Activated naive CD4-positive, alpha-beta T cell treated with anti-CD3 and anti-CD28 coated beads, Interleukin-2, amount 50 U/mL, for 24 hours (primary cell): ENCODE measurements at regions not wholly inside any gene's neighbourhood (a gene's known extent, or its start where the extent isn't known, plus 50 kb on each side); places are given as distances from the start of the nearest gene placed in this dataset.
"Not testable (repeated sequence)": the region's sequence is repeated elsewhere in the genome, so short reads cannot be mapped to it uniquely, and the experiment has no call there.

Source experiments
- H3K27ac Mint-ChIP-seq: one replicate; pipeline ENCODE4 v1.8.0; 2021; ENCODE audit warnings: mild to moderate bottlenecking, mixed read lengths
- H3K27me3 Mint-ChIP-seq: one replicate; pipeline ENCODE4 v1.8.0; 2021; ENCODE audit warnings: mixed read lengths
- H3K36me3 Mint-ChIP-seq: one replicate; pipeline ENCODE4 v1.8.0; 2021; ENCODE audit warnings: mixed read lengths
- H3K4me1 Mint-ChIP-seq: one replicate; pipeline ENCODE4 v1.8.0; 2021; ENCODE audit warnings: mixed read lengths
- H3K4me3 Mint-ChIP-seq: one replicate; pipeline ENCODE4 v1.8.0; 2021; ENCODE audit warnings: mild to moderate bottlenecking, mixed read lengths
- H3K9me3 Mint-ChIP-seq: one replicate; pipeline ENCODE4 v1.8.0; 2021; ENCODE audit warnings: mixed read lengths

DNA sequence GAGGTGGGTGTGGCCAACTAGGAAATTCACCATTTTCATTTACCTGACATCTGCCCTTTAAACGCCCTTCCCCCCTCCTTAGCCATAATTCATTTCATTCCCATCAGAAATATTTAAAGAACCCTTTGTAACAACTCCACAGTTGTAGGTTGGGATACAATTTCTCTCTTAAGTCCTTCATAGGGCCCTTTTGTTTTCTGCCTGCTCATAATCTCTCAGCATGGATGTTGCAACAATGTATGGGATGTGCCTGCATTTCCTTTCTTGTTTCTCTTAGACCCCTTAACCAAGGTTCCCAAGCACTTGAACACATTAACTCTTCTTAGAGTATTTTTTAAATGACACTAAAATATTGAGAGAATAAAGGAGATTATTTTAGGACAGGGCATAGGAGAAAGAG, 51.7 kb upstream of the MYO10 start:
- H3K4me1 Mint-ChIP-seq = no peaks in the 10 kb centered on the region
- no peaks in the 10 kb centered on the region for H3K36me3 Mint-ChIP-seq
- H3K9me3 Mint-ChIP-seq = no peaks in the 10 kb centered on the region
- H3K27ac Mint-ChIP-seq = no peak overlapping the region
- no peak overlapping the region for H3K4me3 Mint-ChIP-seq
- H3K27me3 Mint-ChIP-seq = peaks cover 2% of the 10 kb centered on the region

DNA sequence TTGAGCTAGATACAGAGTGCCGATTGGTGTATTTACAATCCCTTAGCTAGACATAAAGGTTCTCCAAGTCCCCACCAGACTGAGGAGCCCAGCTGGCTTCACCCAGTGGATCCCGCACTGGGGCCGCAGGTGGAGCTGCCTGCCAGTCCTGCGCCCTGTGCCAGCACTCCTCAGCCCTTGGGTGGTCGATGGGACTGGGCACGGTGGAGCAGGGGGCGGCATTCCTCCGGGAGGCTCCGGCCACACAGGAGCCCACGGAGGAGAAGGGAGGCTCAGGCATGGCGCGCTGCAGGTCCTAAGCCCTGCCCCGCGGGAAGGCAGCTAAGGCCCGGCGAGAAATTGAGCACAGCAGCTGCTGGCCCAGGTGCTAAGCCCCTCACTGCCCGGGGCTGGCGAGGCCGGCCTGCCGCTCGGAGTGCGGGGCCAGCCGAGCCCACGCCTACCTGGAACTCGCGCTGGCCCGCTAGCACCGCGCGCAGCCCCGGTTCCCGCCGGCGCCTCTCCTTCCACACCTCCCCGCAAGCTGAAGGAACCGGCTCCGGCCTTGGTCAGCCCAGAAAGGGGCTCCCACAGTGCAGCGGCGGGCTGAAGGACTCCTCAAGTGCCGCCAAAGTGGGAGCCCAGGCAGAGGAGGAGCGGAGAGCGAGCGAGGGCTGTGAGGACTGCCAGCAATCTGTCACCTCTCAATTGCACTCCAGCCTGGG, 54.9 kb upstream of the MYO10 start:
- H3K4me3 Mint-ChIP-seq, H3K36me3 Mint-ChIP-seq, H3K27ac Mint-ChIP-seq, H3K9me3 Mint-ChIP-seq, H3K4me1 Mint-ChIP-seq, H3K27me3 Mint-ChIP-seq: not testable (repeated sequence)

DNA sequence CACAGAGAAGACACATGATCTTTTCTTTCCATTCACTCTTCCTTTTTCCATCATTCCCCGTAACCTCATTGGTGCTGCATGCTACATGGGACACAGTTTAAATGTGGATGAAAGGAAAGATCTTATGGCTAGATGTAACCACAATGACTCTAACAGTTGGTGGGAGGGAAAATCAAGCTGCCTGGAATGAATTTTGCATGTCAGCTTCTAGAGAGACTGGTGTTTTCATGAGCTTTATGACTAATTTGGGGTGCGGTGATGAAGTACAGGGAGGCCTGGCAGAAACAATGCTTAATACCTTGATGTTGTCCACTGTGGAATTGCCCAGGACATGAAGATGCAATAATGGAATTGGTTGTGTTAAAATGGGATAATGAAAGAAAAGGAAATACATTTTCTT, 55.9 kb upstream of the MYO10 start:
- Mint-ChIP-seq H3K9me3 (no peaks in the 10 kb centered on the region), H3K27ac (no peak overlapping the region), H3K4me3 (no peak overlapping the region), H3K4me1 (no peaks in the 10 kb centered on the region), H3K27me3 (peaks cover 5% of the 10 kb centered on the region), H3K36me3 (no peaks in the 10 kb centered on the region)

DNA sequence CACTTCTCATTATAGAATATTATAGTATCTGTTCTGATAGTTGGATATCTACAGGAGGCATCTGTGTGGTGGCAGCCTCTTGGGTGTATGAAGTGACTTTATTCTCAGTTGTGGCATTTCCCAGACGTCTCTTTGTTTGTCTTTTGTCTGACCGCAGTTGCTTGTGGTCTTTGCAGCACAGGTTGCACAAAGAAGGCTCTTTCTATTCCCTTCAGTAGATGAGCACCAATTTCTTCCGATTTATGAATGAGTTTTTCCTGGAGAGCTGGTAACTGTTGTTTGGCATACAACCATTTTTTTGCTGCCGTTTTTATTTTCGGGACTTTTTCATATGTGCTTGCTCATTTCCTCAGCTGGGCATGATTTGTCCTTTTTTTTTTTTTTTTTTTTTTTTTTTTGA, 56.4 kb upstream of the MYO10 start:
- no peaks in the 10 kb centered on the region for H3K9me3 Mint-ChIP-seq
- no peak overlapping the region for H3K27ac Mint-ChIP-seq
- H3K4me1 Mint-ChIP-seq = no peaks in the 10 kb centered on the region
- H3K27me3 Mint-ChIP-seq = peaks cover 5% of the 10 kb centered on the region
- no peaks in the 10 kb centered on the region for H3K36me3 Mint-ChIP-seq
- no peak overlapping the region for H3K4me3 Mint-ChIP-seq

DNA sequence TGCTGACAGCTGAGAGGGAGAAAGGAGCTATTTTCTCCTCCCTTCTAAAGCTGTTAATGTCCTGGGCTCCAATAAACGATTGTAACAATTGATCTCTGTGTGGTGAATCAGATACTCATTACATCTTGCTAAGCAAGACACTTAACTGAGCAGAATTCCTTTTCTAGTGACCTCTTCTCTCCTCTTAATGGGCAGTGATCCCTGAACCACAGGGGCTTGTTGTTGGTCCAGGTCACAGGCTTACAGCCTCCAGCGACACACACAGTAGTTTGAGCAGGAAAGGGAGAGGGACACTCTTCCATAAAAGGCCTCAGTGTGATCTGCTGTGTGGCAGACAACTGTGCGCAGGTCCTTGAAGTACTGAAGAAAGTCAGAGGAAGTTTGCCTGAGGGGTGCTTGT, 58.5 kb upstream of the MYO10 start:
- H3K4me1 Mint-ChIP-seq = no peaks in the 10 kb centered on the region
- no peak overlapping the region for H3K4me3 Mint-ChIP-seq
- no peaks in the 10 kb centered on the region for H3K36me3 Mint-ChIP-seq
- no peaks in the 10 kb centered on the region for H3K9me3 Mint-ChIP-seq
- peaks cover 5% of the 10 kb centered on the region for H3K27me3 Mint-ChIP-seq
- H3K27ac Mint-ChIP-seq = no peak overlapping the region

DNA sequence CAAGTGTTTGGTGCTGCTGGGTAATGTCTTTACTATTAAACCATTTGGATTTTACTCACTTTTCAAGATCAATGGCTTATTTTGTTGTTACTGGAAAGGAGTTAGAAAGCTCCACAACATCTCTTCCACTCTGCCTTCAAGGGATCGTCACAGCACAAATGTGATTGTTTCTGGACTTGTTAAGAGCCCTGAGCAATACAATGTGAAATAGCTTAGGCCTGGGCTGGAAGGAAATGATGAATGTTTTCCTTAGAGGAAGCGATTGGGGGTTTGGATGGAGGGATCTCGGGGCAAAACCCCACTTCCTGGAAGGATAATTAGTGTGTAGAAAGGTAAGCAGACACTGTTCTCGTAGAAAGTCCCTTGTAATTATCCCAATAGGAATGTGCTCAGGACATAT, 59.3 kb upstream of the MYO10 start:
- no peak overlapping the region for H3K27ac Mint-ChIP-seq
- peaks cover 5% of the 10 kb centered on the region for H3K27me3 Mint-ChIP-seq
- peaks cover 4% of the 10 kb centered on the region for H3K9me3 Mint-ChIP-seq
- no peaks in the 10 kb centered on the region for H3K36me3 Mint-ChIP-seq
- no peak overlapping the region for H3K4me3 Mint-ChIP-seq
- H3K4me1 Mint-ChIP-seq = no peaks in the 10 kb centered on the region

DNA sequence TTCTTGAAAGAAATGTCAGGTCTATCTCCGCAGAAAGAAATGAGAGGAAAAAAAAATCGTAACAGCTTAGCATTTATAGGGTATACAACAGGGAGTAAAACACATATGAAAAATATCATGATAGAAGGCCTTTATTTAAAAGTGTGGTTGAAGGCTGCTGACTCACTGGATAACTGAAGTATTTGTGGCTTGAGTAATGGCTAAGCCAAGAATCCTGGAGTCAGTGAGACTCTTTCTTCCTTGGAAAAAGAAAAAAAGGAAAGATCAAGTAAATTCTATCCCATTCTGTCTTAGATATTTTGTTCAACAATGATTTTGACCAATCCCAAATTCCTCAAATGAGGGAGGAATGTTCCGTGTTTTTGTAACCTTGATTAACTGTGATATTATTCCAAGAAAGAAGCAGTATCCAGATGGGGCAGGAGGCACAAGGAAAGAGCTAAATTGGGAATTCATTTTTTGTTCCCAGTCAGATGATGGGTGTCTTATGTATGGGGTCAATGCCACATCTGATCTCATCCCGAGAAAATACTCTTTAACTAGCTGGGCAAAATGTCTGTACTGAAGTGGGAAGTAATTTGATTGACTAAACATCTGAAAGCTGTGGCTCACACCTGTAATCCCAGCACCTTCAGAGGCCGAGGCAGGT, 64.3 kb upstream of the MYO10 start:
- H3K4me1 Mint-ChIP-seq = no peaks in the 10 kb centered on the region
- no peaks in the 10 kb centered on the region for H3K27me3 Mint-ChIP-seq
- H3K4me3 Mint-ChIP-seq = no peak overlapping the region
- H3K9me3 Mint-ChIP-seq = peaks cover 9% of the 10 kb centered on the region
- H3K36me3 Mint-ChIP-seq = no peaks in the 10 kb centered on the region
- no peak overlapping the region for H3K27ac Mint-ChIP-seq

DNA sequence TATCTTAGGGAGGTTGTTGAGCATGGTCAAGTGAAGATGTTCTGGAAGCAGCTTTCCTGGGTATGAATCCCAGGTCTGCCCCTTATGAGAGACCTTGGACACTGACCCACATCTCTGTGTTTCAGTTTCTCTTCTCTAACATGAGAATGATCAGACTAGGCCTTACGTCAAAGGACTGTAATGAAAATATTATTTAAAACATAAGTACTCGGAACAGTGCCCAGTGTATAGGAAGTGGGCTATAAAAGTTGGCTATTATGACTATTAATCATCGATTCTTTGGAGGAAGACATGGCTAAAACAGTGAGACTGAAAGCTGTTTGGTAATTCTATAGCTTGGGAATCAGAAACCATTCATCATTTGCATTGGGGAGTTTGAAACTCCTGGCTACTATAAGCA, 65.3 kb upstream of the MYO10 start:
- H3K4me3 Mint-ChIP-seq = no peak overlapping the region
- no peak overlapping the region for H3K27ac Mint-ChIP-seq
- H3K4me1 Mint-ChIP-seq = no peaks in the 10 kb centered on the region
- H3K9me3 Mint-ChIP-seq = peaks cover 9% of the 10 kb centered on the region
- no peaks in the 10 kb centered on the region for H3K27me3 Mint-ChIP-seq
- H3K36me3 Mint-ChIP-seq = no peaks in the 10 kb centered on the region

DNA sequence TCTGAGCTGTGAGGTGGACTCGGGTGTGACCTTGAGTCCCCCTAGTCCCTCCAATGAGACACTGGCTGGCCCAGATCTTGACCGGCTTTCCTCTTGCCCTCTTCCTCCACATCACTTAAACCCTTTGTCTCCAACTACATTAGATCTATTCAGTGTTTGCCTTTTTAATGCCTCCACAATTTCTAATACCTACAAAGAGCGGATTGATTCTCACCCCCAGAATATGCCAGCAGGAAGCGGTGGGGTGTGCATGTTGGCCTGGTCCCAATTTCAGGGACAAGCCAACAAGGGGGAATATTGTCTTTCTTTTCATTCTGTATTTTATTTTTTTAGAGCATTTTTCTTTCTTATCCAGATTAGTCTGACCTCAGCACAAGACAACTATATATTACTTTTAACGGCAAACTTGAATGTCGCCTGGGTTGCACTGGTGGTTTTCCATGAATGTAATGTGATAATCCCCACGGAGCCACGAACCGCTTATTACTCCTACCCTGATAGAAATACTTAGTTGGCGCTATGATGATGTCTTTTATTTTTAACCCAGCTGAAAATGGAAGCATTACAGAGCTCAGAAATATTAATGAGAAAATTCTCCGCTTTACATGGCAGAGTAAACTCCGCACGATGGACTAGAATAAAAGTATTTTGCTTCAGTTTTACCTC, 68.5 kb upstream of the MYO10 start:
- Mint-ChIP-seq H3K36me3 (no peaks in the 10 kb centered on the region), H3K9me3 (peaks cover 9% of the 10 kb centered on the region), H3K27ac (no peak overlapping the region), H3K4me3 (no peak overlapping the region), H3K27me3 (no peaks in the 10 kb centered on the region), H3K4me1 (no peaks in the 10 kb centered on the region)

DNA sequence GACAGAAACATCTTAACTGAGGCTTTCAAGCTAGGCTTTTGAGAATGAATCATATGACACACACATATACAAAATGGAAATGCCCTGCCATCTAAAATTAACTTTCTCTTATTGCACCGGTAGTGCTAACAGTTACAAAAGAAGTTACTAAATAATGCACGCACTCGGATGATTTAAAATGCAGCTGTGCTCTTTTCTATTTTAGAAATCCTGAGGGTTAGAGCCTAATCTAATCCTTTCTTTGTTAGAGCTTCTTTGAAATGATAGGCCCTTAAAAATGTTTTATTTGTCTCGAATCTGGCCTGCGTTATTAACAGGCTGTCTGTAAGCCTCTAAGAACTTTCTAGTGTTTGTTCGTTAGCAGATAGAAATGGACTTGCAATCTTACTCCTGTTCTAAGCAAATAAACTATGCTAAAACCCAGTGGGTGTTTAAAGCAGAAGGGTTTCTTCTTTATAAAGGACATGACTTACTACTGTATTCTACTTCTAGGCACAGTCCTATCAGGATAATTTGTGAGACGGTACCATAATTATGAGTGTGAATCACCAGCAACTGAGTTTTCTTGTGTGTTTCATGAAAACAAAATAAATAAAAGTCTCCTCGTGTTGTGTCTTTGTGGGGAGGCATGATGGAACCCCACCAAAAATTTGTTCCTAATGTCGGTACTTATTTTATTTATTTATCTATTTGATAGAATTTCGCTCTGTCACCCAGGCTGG, 69.2 kb upstream of the MYO10 start:
- Mint-ChIP-seq H3K27ac (no peak overlapping the region), H3K36me3 (no peaks in the 10 kb centered on the region), H3K9me3 (peaks cover 5% of the 10 kb centered on the region), H3K4me3 (no peak overlapping the region), H3K27me3 (no peaks in the 10 kb centered on the region), H3K4me1 (no peaks in the 10 kb centered on the region)

DNA sequence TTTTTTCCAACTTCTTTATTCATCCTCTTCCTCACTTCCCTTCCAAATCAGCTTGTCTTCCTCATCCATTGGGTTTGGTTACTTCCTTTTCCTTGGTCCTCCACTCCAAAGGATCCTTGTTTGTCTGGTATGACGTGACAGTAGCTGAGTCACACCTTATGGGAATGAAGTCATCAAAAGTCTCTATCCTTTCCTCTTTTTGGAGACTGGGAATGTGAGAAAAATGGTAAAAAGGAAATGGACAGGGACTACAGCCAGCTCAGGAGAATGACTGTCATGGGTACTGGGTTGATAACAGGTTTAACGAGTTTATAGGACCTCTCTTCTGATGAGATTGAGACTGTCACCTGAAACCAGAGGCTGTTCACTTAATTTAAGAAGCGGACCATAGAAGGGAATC, 76.2 kb upstream of the MYO10 start:
- Mint-ChIP-seq H3K27me3 (peaks cover 2% of the 10 kb centered on the region), H3K27ac (no peak overlapping the region), H3K36me3 (no peaks in the 10 kb centered on the region), H3K4me3 (no peak overlapping the region), H3K9me3 (no peaks in the 10 kb centered on the region), H3K4me1 (no peaks in the 10 kb centered on the region)

DNA sequence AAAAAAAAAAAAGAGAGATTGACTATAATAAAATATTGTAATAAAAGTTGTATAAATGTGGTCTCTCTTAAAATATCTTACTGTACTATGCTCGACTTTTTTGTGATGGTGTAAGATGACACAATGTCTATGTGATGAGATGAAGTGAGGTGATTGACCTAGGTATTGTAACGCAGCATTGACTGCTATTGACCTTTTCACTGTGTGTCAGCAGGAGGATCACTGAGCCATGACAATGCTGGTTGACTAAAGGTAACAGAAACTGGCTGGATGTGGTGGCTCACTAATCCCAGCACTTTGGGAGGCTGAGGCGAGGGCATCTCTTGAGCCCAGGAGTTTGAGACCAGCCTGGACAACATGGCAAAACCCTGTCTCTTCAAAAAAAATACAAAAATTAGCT, 78.6 kb upstream of the MYO10 start:
- Mint-ChIP-seq H3K27me3 (peaks cover 2% of the 10 kb centered on the region), H3K4me1 (no peaks in the 10 kb centered on the region), H3K36me3 (no peaks in the 10 kb centered on the region), H3K4me3 (no peak overlapping the region), H3K27ac (no peak overlapping the region), H3K9me3 (no peaks in the 10 kb centered on the region)

DNA sequence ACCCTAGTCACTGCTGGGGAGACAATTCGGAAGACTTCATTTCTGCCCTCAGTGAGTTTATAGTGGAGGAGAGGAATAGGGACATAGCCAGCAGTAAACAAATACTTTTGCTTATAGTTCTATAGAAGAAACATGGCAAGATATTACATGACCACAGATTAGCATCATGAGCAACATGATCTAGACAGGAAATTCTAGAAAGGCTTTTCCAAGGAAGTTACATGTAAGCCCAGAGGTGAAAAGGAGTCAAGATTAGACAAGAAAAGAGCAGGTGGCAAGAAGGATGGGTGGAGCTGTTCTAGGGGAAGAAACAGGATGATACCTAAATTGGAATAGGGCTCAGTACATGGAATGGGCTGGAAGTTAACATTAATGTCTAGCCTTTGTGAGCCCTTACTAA, 82.8 kb upstream of the MYO10 start:
- H3K4me1 Mint-ChIP-seq = no peaks in the 10 kb centered on the region
- H3K36me3 Mint-ChIP-seq = no peaks in the 10 kb centered on the region
- H3K27ac Mint-ChIP-seq = no peak overlapping the region
- peaks cover 2% of the 10 kb centered on the region for H3K27me3 Mint-ChIP-seq
- H3K9me3 Mint-ChIP-seq = no peaks in the 10 kb centered on the region
- H3K4me3 Mint-ChIP-seq = no peak overlapping the region

DNA sequence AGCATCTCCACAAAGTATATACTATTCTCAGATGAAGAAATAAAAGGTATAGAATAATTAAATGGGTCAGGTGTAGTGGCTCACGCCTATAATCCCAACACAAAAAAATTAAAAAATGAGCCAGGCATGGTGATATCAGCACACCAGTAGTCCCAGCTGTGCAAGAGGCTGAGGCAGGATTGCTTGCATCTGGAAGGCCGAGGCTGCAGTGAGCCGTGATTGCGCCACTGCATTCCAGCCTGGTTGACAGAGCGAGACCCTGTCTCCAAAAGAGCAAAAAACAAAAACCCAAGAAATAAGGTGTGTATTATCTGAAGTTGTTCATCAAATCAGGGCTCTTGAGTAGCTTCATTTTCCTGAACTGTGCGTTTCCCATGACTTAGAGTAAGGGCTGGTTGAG, 83.2 kb upstream of the MYO10 start:
- Mint-ChIP-seq H3K4me1 (no peaks in the 10 kb centered on the region), H3K27me3 (peaks cover 2% of the 10 kb centered on the region), H3K27ac (no peak overlapping the region), H3K36me3 (no peaks in the 10 kb centered on the region), H3K9me3 (no peaks in the 10 kb centered on the region), H3K4me3 (no peak overlapping the region)

DNA sequence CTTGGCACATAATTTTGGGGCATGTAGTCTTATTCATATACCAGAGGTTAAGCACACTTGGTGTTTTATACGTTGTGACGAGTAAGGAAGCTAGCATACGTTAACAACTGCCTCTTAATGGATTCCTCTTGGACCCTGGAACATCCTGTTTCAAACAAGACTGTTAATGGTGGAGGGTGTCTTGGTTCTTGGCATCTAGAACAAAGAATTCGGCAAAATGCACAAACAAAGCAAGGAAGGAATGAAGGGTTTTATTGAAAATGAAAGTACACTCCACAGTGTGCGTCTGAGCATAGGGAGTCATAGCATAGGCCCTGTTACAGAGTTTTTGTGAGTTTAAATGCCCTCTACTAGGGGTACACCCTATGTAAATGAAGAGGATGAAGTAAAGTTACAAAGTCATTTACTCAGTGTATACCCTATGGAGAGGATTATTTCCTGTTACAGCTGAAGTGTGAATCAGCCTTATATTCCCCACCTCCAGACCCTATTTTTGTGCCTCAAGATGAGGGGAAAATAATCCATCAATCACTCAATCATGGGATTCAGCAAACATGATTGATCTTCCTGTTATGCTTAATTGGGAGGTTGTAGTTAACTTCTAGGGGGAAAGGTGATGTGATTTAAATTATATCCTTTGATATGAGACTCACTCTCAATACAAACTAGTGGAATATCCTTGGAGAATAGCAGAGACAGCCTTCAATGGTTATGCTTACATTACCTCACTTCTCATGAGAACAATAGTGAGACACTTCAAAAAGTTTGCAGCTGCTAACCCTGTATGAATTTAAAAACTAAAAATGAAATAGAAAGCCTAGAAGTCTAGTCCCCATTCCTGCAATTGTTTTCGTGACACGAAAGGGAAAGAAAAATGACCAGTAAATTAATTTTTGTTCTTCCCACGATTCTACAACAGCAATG, 84.9 kb upstream of the MYO10 start:
- Mint-ChIP-seq H3K27me3 (no peaks in the 10 kb centered on the region), H3K4me1 (no peaks in the 10 kb centered on the region), H3K9me3 (no peaks in the 10 kb centered on the region), H3K4me3 (no peak overlapping the region), H3K27ac (no peak overlapping the region), H3K36me3 (no peaks in the 10 kb centered on the region)
